ENCODE measurements at regions not wholly inside any gene's neighbourhood (a gene's known extent, or its start where the extent isn't known, plus 50 kb on each side); places are given as distances from the start of the nearest gene placed in this dataset.
"Not testable (repeated sequence)": the region's sequence is repeated elsewhere in the genome, so short reads cannot be mapped to it uniquely, and the experiment has no call there.

- peaks cover 48 to 55% of the 10 kb centered on the region in 2 donors for H3K9me3 ChIP-seq (ENCODE audit: control insufficient read depth in 1 of 2, low read length in 2 of 2)
- no peak overlapping the region for H3K9ac ChIP-seq (ENCODE audit: low read depth in 1 of 2, low read length in 2 of 2)
- no peaks in the 10 kb centered on the region for H3K36me3 ChIP-seq (ENCODE audit: control insufficient read depth in 1 of 2, insufficient read depth in 2 of 2, low read length in 2 of 2)
- no peaks in the 10 kb centered on the region for H3K27me3 ChIP-seq (ENCODE audit: control insufficient read depth in 1 of 2, insufficient read depth in 2 of 2, low read length in 2 of 2)
- H3K27ac ChIP-seq (ENCODE audit: low read depth, low read length) = no peak overlapping the region
- H3K4me1 ChIP-seq (ENCODE audit: control insufficient read depth in 1 of 2, insufficient read depth in 2 of 2, low read length in 2 of 2) = no peaks in the 10 kb centered on the region
- H3K4me3 ChIP-seq (ENCODE audit: low read depth in 1 of 2, low read length in 2 of 2) = no peak overlapping the region
Observed at GRCh38 chr22:11616811-11617210, 3911.2 kb upstream of the OR11H1 start.

DNA sequence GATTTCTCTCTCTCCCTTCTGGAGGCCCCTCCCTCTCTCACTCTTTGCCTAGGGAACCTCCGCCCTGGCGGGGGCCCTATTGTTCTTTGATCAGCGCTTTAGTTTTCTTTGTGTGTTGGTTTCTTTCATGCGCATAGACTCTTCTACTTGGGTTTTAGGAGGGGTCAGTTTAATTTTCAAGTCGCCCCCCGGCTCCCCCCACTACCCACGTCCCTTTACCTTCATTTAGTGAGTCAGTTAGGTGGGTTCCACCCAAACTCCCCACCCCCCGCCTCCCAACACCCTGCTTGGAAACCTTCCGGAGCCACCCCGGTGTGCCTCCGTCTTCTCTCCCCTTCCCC lies 3909.7 kb upstream of the OR11H1 start:
- H3K36me3 ChIP-seq (ENCODE audit: control insufficient read depth in 1 of 2, insufficient read depth in 2 of 2, low read length in 2 of 2); H3K4me3 ChIP-seq (ENCODE audit: low read depth in 1 of 2, low read length in 2 of 2); H3K4me1 ChIP-seq (ENCODE audit: control insufficient read depth in 1 of 2, insufficient read depth in 2 of 2, low read length in 2 of 2); H3K27me3 ChIP-seq (ENCODE audit: control insufficient read depth in 1 of 2, insufficient read depth in 2 of 2, low read length in 2 of 2); H3K9ac ChIP-seq (ENCODE audit: low read depth in 1 of 2, low read length in 2 of 2); H3K27ac ChIP-seq (ENCODE audit: low read depth, low read length): not testable (repeated sequence)
- H3K9me3 ChIP-seq (ENCODE audit: control insufficient read depth in 1 of 2, low read length in 2 of 2) = peaks cover 42 to 49% of the 10 kb centered on the region in 2 donors

- not testable (repeated sequence) for H3K4me1 ChIP-seq (ENCODE audit: control insufficient read depth in 1 of 2, insufficient read depth in 2 of 2, low read length in 2 of 2); H3K9ac ChIP-seq (ENCODE audit: low read depth in 1 of 2, low read length in 2 of 2); H3K36me3 ChIP-seq (ENCODE audit: control insufficient read depth in 1 of 2, insufficient read depth in 2 of 2, low read length in 2 of 2); H3K4me3 ChIP-seq (ENCODE audit: low read depth in 1 of 2, low read length in 2 of 2); H3K27ac ChIP-seq (ENCODE audit: low read depth, low read length); H3K27me3 ChIP-seq (ENCODE audit: control insufficient read depth in 1 of 2, insufficient read depth in 2 of 2, low read length in 2 of 2)
- peaks cover 42 to 51% of the 10 kb centered on the region in 2 donors for H3K9me3 ChIP-seq (ENCODE audit: control insufficient read depth in 1 of 2, low read length in 2 of 2)
Observed at GRCh38 chr22:11618688-11619087, 3909.3 kb upstream of the OR11H1 start.

DNA sequence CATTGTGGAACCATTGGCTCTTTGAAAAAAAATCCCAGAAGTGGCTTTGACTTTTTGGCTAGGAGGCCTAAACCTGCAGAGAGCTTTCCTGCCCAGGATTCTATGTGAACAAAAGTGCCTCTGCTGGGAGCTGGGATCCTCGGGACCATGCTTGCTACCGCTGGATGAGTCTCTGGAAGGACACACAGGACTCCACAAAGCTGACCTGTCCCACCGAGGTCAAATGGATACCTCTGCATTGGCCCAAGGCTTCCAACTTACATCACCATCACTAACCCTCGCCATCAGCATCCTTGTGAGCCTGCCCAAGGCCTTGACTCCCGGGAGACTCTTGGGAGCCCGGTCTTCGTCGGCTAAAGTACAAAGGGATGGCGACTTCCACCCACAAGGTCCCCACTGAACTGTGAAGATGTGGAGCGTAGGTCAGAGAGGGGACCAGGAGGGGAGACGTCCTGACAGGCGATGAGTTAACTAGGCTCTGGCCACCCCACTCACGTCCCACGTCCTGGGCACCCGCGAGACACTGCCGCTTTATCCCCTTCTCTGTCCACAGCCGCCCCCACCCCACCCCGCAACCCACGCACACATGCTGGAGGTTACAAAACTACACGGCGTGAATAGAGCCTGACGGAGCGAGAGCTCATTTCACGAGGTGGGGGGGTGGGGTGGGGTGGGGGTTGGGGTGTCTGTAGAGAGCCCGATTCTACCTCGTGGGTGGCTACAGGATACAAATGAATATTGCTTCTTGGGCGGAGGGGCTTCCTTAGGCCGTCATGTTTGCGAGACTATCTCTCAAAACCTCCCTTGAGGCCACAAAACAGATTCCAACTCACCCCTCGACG lies 3906.8 kb upstream of the OR11H1 start:
- H3K9ac ChIP-seq (ENCODE audit: low read depth in 1 of 2, low read length in 2 of 2); H3K27ac ChIP-seq (ENCODE audit: low read depth, low read length); H3K4me1 ChIP-seq (ENCODE audit: control insufficient read depth in 1 of 2, insufficient read depth in 2 of 2, low read length in 2 of 2); H3K36me3 ChIP-seq (ENCODE audit: control insufficient read depth in 1 of 2, insufficient read depth in 2 of 2, low read length in 2 of 2); H3K27me3 ChIP-seq (ENCODE audit: control insufficient read depth in 1 of 2, insufficient read depth in 2 of 2, low read length in 2 of 2); H3K4me3 ChIP-seq (ENCODE audit: low read depth in 1 of 2, low read length in 2 of 2): not testable (repeated sequence)
- peaks cover 41 to 60% of the 10 kb centered on the region in 2 donors for H3K9me3 ChIP-seq (ENCODE audit: control insufficient read depth in 1 of 2, low read length in 2 of 2)

GRCh38 chr22:11622774-11623173 lies 3905.2 kb upstream of the OR11H1 start:
- H3K27ac ChIP-seq (ENCODE audit: low read depth, low read length); H3K9ac ChIP-seq (ENCODE audit: low read depth in 1 of 2, low read length in 2 of 2); H3K4me3 ChIP-seq (ENCODE audit: low read depth in 1 of 2, low read length in 2 of 2); H3K4me1 ChIP-seq (ENCODE audit: control insufficient read depth in 1 of 2, insufficient read depth in 2 of 2, low read length in 2 of 2); H3K27me3 ChIP-seq (ENCODE audit: control insufficient read depth in 1 of 2, insufficient read depth in 2 of 2, low read length in 2 of 2); H3K36me3 ChIP-seq (ENCODE audit: control insufficient read depth in 1 of 2, insufficient read depth in 2 of 2, low read length in 2 of 2): not testable (repeated sequence)
- peaks cover 44 to 55% of the 10 kb centered on the region in 2 donors for H3K9me3 ChIP-seq (ENCODE audit: control insufficient read depth in 1 of 2, low read length in 2 of 2)

- H3K9me3 ChIP-seq (ENCODE audit: control insufficient read depth in 1 of 2, low read length in 2 of 2) = peaks cover 52 to 59% of the 10 kb centered on the region in 2 donors
- H3K9ac ChIP-seq (ENCODE audit: low read depth in 1 of 2, low read length in 2 of 2); H3K36me3 ChIP-seq (ENCODE audit: control insufficient read depth in 1 of 2, insufficient read depth in 2 of 2, low read length in 2 of 2); H3K27ac ChIP-seq (ENCODE audit: low read depth, low read length); H3K4me3 ChIP-seq (ENCODE audit: low read depth in 1 of 2, low read length in 2 of 2); H3K4me1 ChIP-seq (ENCODE audit: control insufficient read depth in 1 of 2, insufficient read depth in 2 of 2, low read length in 2 of 2); H3K27me3 ChIP-seq (ENCODE audit: control insufficient read depth in 1 of 2, insufficient read depth in 2 of 2, low read length in 2 of 2): not testable (repeated sequence)
Observed at GRCh38 chr22:11625711-11626421, 3902.1 kb upstream of the OR11H1 start.

DNA sequence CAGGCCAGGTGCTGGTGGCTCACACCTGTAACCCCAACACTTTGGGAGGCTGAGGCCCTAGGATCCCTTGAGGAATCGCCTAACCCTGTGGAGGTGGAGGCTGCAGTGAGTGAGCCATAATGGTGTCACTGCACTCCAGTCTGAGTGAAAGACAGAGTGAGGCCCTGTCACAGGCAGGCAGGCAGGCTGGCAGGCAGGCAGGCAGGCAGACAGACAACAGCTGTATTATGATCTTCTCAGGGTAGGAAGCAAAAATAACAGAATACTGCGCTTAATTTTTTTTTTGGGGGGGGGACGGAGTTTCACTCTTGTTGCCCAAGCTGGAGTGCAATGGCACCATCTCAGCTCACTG lies 3901.6 kb upstream of the OR11H1 start:
- Histone ChIP-seq H3K4me3 (ENCODE audit: low read depth in 1 of 2, low read length in 2 of 2) (no peak overlapping the region), H3K9me3 (ENCODE audit: control insufficient read depth in 1 of 2, low read length in 2 of 2) (peaks cover 51 to 58% of the 10 kb centered on the region in 2 donors), H3K4me1 (ENCODE audit: control insufficient read depth in 1 of 2, insufficient read depth in 2 of 2, low read length in 2 of 2) (no peaks in the 10 kb centered on the region), H3K27ac (ENCODE audit: low read depth, low read length) (no peak overlapping the region), H3K36me3 (ENCODE audit: control insufficient read depth in 1 of 2, insufficient read depth in 2 of 2, low read length in 2 of 2) (no peaks in the 10 kb centered on the region), H3K27me3 (ENCODE audit: control insufficient read depth in 1 of 2, insufficient read depth in 2 of 2, low read length in 2 of 2) (no peaks in the 10 kb centered on the region), H3K9ac (ENCODE audit: low read depth in 1 of 2, low read length in 2 of 2) (no peak overlapping the region)

DNA sequence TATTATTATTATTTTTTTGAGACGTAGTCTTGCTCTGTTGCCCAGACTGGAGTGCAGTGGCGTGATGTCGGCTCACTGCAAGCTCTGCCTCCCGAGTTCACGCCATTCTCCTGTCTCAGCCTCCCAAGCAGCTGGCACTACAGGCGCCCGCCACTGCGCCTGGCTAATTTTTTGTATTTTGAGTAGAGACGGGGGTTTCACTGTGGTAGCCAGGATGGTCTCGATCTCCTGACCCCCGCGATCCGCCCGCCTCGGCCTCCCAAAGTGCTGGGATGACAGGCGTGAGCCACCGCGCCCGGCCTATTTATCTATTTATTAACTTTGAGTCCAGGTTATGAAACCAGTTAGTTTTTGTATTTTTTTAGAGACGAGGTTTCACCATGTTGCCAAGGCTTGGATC lies 3901.0 kb upstream of the OR11H1 start:
- H3K36me3 ChIP-seq (ENCODE audit: control insufficient read depth in 1 of 2, insufficient read depth in 2 of 2, low read length in 2 of 2); H3K9ac ChIP-seq (ENCODE audit: low read depth in 1 of 2, low read length in 2 of 2); H3K4me1 ChIP-seq (ENCODE audit: control insufficient read depth in 1 of 2, insufficient read depth in 2 of 2, low read length in 2 of 2); H3K27me3 ChIP-seq (ENCODE audit: control insufficient read depth in 1 of 2, insufficient read depth in 2 of 2, low read length in 2 of 2); H3K27ac ChIP-seq (ENCODE audit: low read depth, low read length); H3K4me3 ChIP-seq (ENCODE audit: low read depth in 1 of 2, low read length in 2 of 2): not testable (repeated sequence)
- H3K9me3 ChIP-seq (ENCODE audit: control insufficient read depth in 1 of 2, low read length in 2 of 2) = peaks cover 47 to 53% of the 10 kb centered on the region in 2 donors

GRCh38 chr22:11627436-11627797 lies 3900.6 kb upstream of the OR11H1 start:
- no peaks in the 10 kb centered on the region for H3K4me1 ChIP-seq (ENCODE audit: control insufficient read depth in 1 of 2, insufficient read depth in 2 of 2, low read length in 2 of 2)
- H3K27me3 ChIP-seq (ENCODE audit: control insufficient read depth in 1 of 2, insufficient read depth in 2 of 2, low read length in 2 of 2) = no peaks in the 10 kb centered on the region
- peak overlapping the region in 1 of 2 donors; percentile 28 for H3K4me3 ChIP-seq (ENCODE audit: low read depth in 1 of 2, low read length in 2 of 2)
- no peaks in the 10 kb centered on the region for H3K36me3 ChIP-seq (ENCODE audit: control insufficient read depth in 1 of 2, insufficient read depth in 2 of 2, low read length in 2 of 2)
- no peak overlapping the region for H3K27ac ChIP-seq (ENCODE audit: low read depth, low read length)
- peaks cover 47 to 53% of the 10 kb centered on the region in 2 donors for H3K9me3 ChIP-seq (ENCODE audit: control insufficient read depth in 1 of 2, low read length in 2 of 2)
- no peak overlapping the region for H3K9ac ChIP-seq (ENCODE audit: low read depth in 1 of 2, low read length in 2 of 2)

GRCh38 chr22:11627798-11628650 lies 3900.0 kb upstream of the OR11H1 start:
- Histone ChIP-seq H3K27me3 (ENCODE audit: control insufficient read depth in 1 of 2, insufficient read depth in 2 of 2, low read length in 2 of 2) (no peaks in the 10 kb centered on the region), H3K9me3 (ENCODE audit: control insufficient read depth in 1 of 2, low read length in 2 of 2) (peaks cover 47 to 51% of the 10 kb centered on the region in 2 donors), H3K4me3 (ENCODE audit: low read depth in 1 of 2, low read length in 2 of 2) (peak overlapping the region in 1 of 2 donors; percentile 28), H3K36me3 (ENCODE audit: control insufficient read depth in 1 of 2, insufficient read depth in 2 of 2, low read length in 2 of 2) (no peaks in the 10 kb centered on the region), H3K27ac (ENCODE audit: low read depth, low read length) (no peak overlapping the region), H3K4me1 (ENCODE audit: control insufficient read depth in 1 of 2, insufficient read depth in 2 of 2, low read length in 2 of 2) (no peaks in the 10 kb centered on the region), H3K9ac (ENCODE audit: low read depth in 1 of 2, low read length in 2 of 2) (no peak overlapping the region)
